Activated CD8-positive, alpha-beta T cell treated with anti-CD3 and anti-CD28 coated beads for 36 hours (primary cell): ENCODE measurements at regions not wholly inside any gene's neighbourhood (a gene's known extent, or its start where the extent isn't known, plus 50 kb on each side); places are given as distances from the start of the nearest gene placed in this dataset.

ENCODE experiments used
- ATAC-seq: fragments of 200-7000 bp; cut with Tn5 transposase; one replicate; pipeline ENCODE4 v1.10.0; 2021; ENCODE audit warnings: mild to moderate bottlenecking, moderate library complexity
- CTCF ChIA-PET: fragments of 350-600 bp; sonication (Branson Sonifier 250); formaldehyde crosslinking; loops from one replicate; lab custom pipeline; 2021; ENCODE audit warnings: antibody characterized with exemption; lab: Charles Lee
- POLR2A ChIA-PET: fragments of 350-600 bp; sonication (Branson Sonifier 250); formaldehyde crosslinking; loops from one replicate; lab custom pipeline; 2021; ENCODE audit warnings: antibody characterized with exemption; lab: Charles Lee
- DNase-seq: peaks from one replicate; pipeline ENCODE4 v3.0.0-alpha.2; 2020
- H3K27ac Mint-ChIP-seq: one replicate; pipeline ENCODE4 v1.8.0; 2021; ENCODE audit warnings: mild to moderate bottlenecking, mixed read lengths
- H3K27me3 Mint-ChIP-seq: one replicate; pipeline ENCODE4 v1.8.0; 2021; ENCODE audit warnings: mixed read lengths
- H3K36me3 Mint-ChIP-seq: one replicate; pipeline ENCODE4 v1.8.0; 2021; ENCODE audit warnings: low read depth, mixed read lengths
- H3K4me1 Mint-ChIP-seq: one replicate; pipeline ENCODE4 v1.8.0; 2021; ENCODE audit warnings: low read depth, mixed read lengths
- H3K4me3 Mint-ChIP-seq: one replicate; pipeline ENCODE4 v1.8.0; 2021; ENCODE audit warnings: mild to moderate bottlenecking, moderate library complexity, mixed read lengths
- H3K9me3 Mint-ChIP-seq: one replicate; pipeline ENCODE4 v1.8.0; 2021; ENCODE audit warnings: mixed read lengths
- CTCF ChIP-seq: fragments of 200-600 bp; IDR thresholded peaks from one replicate; pipeline ENCODE4 v1.8.0; 2022; ENCODE audit warnings: antibody characterized with exemption, mild to moderate bottlenecking
- intact Hi-C: fragments of 100-400 bp; cut with micrococcal nuclease; formaldehyde crosslinking; loops from one replicate; pipeline ENCODE4 v1.10.0; 2022

- CTCF ChIA-PET = no interaction called here
- POLR2A ChIA-PET = no interaction called here
- no peak overlapping the region for H3K4me3 Mint-ChIP-seq
- no peaks in the 10 kb centered on the region for H3K4me1 Mint-ChIP-seq
- H3K27me3 Mint-ChIP-seq = no peaks in the 10 kb centered on the region
- no peak for TF ChIP-seq CTCF
- no peak for DNase-seq
- no peaks in the 10 kb centered on the region for H3K9me3 Mint-ChIP-seq
- no peak for ATAC-seq
- no peak overlapping the region for H3K27ac Mint-ChIP-seq
- no peaks in the 10 kb centered on the region for H3K36me3 Mint-ChIP-seq
- intact Hi-C loops = no loop called here
These were observed 571.9 kb upstream of the CRIM1 start for GRCh38 chr2:35783723-35784122.

GRCh38 chr2:35741556-35741955, 614.0 kb upstream of the CRIM1 start:
- peaks cover 10% of the 10 kb centered on the region for H3K9me3 Mint-ChIP-seq
- H3K27ac Mint-ChIP-seq = no peak overlapping the region
- no peaks in the 10 kb centered on the region for H3K27me3 Mint-ChIP-seq
- H3K4me1 Mint-ChIP-seq = no peaks in the 10 kb centered on the region
- no peak for ATAC-seq
- H3K4me3 Mint-ChIP-seq = no peak overlapping the region
- TF ChIP-seq CTCF = no peak
- intact Hi-C loops = no loop called here
- no peaks in the 10 kb centered on the region for H3K36me3 Mint-ChIP-seq
- ChIA-PET POLR2A (no interaction called here), CTCF (no interaction called here)
- no peak for DNase-seq

GRCh38 chr2:35731674-35732073, 623.9 kb upstream of the CRIM1 start:
- Mint-ChIP-seq H3K27me3 (peaks cover 3% of the 10 kb centered on the region), H3K9me3 (no peaks in the 10 kb centered on the region), H3K27ac (no peak overlapping the region), H3K4me1 (no peaks in the 10 kb centered on the region), H3K36me3 (no peaks in the 10 kb centered on the region), H3K4me3 (no peak overlapping the region)
- ATAC-seq (no peak), DNase-seq (no peak)
- CTCF ChIA-PET = no interaction called here
- POLR2A ChIA-PET = no interaction called here
- TF ChIP-seq CTCF = no peak
- intact Hi-C loops = no loop called here

- POLR2A ChIA-PET = no interaction called here
- intact Hi-C loops = no loop called here
These were observed 640.7 kb upstream of the CRIM1 start for GRCh38 chr2:35714883-35715282.

GRCh38 chr2:35708411-35708923, 647.1 kb upstream of the CRIM1 start:
- ChIA-PET POLR2A (no interaction called here), CTCF (no interaction called here)
- H3K4me3 Mint-ChIP-seq = no peak overlapping the region
- intact Hi-C loops = no loop called here
- H3K9me3 Mint-ChIP-seq = no peaks in the 10 kb centered on the region
- DNase-seq (no peak), ATAC-seq (no peak)
- no peak overlapping the region for H3K27ac Mint-ChIP-seq
- no peaks in the 10 kb centered on the region for H3K27me3 Mint-ChIP-seq
- no peaks in the 10 kb centered on the region for H3K4me1 Mint-ChIP-seq
- no peak for TF ChIP-seq CTCF
- no peaks in the 10 kb centered on the region for H3K36me3 Mint-ChIP-seq

More at GRCh38 chr2:35714883-35715282, 640.7 kb upstream of the CRIM1 start:
- Mint-ChIP-seq H3K4me3 (no peak overlapping the region), H3K4me1 (no peaks in the 10 kb centered on the region), H3K27ac (no peak overlapping the region), H3K36me3 (no peaks in the 10 kb centered on the region), H3K27me3 (no peaks in the 10 kb centered on the region), H3K9me3 (no peaks in the 10 kb centered on the region)
- CTCF ChIA-PET = interaction anchor here (1.4 kb wide), 1 partner anchor 31 kb away, joined by 4 read pairs; no protein-coding TSS in a partner anchor
- DNase-seq = no peak
- no peak for ATAC-seq
- no peak for TF ChIP-seq CTCF
